ENCODE measurements at regions not wholly inside any gene's neighbourhood (a gene's known extent, or its start where the extent isn't known, plus 50 kb on each side); places are given as distances from the start of the nearest gene placed in this dataset.

DNA sequence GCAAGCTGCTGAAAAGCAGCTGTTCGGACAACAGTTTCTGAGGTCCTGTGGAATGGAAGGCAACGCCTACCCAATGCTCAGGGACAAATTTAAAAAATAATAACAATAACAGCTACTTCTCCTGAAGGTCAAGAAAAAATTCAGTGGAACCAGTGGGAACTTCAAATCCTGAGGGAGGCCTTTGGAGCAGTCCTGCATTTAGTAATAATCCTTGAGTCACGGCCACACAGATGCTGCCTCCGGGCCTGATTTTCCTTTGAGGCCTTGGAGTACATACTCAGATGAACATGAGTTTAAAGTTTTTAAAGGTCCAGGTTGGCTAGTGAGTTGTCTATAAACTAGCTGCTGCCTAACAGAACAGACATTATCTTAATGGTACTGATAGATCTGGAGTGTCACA, 268.0 kb downstream of the MSRB3 start:
- Histone ChIP-seq H3K27me3 (ENCODE audit: low read depth) (no peaks in the 10 kb centered on the region), H3K27ac (replicated peaks) (peak overlapping the region; percentile 44), H3K4me3 (no peak overlapping the region), H3K4me1 (peaks cover 7% of the 10 kb centered on the region), H3K9me3 (replicated peaks) (no peaks in the 10 kb centered on the region), H3K36me3 (no peaks in the 10 kb centered on the region)
- TF ChIP-seq, protein P1, sequence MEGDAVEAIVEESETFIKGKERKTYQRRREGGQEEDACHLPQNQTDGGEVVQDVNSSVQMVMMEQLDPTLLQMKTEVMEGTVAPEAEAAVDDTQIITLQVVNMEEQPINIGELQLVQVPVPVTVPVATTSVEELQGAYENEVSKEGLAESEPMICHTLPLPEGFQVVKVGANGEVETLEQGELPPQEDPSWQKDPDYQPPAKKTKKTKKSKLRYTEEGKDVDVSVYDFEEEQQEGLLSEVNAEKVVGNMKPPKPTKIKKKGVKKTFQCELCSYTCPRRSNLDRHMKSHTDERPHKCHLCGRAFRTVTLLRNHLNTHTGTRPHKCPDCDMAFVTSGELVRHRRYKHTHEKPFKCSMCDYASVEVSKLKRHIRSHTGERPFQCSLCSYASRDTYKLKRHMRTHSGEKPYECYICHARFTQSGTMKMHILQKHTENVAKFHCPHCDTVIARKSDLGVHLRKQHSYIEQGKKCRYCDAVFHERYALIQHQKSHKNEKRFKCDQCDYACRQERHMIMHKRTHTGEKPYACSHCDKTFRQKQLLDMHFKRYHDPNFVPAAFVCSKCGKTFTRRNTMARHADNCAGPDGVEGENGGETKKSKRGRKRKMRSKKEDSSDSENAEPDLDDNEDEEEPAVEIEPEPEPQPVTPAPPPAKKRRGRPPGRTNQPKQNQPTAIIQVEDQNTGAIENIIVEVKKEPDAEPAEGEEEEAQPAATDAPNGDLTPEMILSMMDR (IDR thresholded peaks at IDR 0.05; ENCODE audit: borderline replicate concordance) = no peak
- DNase-seq = no peak
- intact Hi-C loops (cut with micrococcal nuclease) = no loop called here

DNA sequence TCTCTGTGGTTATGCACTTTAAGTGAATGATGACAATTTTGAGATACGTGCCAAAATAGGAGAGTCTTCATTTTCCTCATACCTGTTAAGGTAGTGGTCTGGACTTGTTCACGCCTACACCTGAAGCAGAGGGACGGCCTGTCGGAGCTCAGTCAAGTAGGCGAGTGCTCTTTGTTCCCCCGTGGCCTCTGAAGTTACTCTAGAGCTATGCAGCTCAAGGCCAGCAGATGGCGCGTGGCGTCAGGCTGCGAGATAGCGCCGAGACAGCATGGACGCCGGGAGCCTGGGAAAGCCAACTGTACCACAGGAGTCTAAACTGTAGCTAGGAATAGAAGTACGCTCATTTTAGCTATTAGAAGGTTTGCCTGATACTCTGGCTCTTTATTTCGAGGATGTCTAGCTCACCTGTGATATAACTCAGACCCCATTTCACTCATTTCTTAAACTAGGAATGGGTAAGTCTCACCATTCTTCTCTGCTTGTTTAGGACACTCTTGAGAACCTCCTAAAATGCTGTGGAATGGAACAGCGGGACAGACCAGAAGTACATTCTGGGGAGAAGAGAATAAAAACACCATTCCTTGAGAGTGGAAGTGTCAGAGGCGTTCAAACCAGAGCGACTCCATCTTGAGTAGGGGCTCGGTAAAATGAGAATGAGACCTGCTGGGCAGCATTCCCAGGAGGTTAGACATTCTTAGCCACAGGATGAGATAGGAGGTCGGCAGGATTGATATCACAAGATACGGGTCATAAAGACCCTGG, 267.4 kb upstream of the HMGA2 start:
- TF ChIP-seq, protein P1 (IDR thresholded peaks at IDR 0.05; ENCODE audit: borderline replicate concordance) = peak; percentile 97
- no peak overlapping the region for H3K27ac ChIP-seq (replicated peaks)
- intact Hi-C loops (cut with micrococcal nuclease) = no loop called here
- no peaks in the 10 kb centered on the region for H3K4me1 ChIP-seq
- H3K9me3 ChIP-seq (replicated peaks) = no peaks in the 10 kb centered on the region
- H3K36me3 ChIP-seq = no peaks in the 10 kb centered on the region
- H3K4me3 ChIP-seq = no peak overlapping the region
- DNase-seq = peak; percentile 81
- H3K27me3 ChIP-seq (ENCODE audit: low read depth) = peaks cover 15% of the 10 kb centered on the region

DNA sequence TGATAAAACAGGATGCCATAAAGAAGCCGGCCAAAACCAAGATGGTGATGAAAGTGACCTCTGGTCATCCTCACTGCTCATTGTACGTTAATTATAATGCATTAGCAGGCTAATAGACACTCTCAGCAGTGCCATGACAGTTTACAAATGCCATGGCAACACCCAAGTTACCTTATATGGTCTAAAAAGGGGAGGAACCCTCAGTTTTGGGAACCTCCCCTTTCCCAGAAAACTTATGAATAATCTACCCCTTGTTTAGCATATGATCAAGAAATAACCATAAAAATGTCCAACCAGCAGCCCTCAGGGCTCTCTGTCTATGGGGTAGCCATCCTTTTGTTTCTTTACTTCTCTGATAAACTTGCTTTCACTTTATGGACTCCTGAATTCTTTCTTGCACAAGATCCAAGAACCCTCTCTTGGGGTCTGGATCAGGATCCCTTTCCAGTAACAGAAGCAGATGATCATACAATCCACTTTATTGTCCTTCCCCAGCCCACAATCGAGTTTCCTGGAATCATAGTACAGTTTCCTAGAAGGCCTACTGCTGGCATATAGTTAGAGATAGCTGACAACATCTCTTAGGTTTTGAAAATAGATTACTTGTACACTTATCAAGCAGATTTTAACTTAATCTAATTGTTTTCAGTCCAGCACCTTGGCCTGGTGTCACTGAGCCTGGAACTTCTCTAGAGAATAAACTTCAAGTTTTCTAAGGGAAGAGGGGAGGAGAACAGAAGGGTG, 266.7 kb upstream of the HMGA2 start:
- TF ChIP-seq, protein P1 (IDR thresholded peaks at IDR 0.05; ENCODE audit: borderline replicate concordance) = no peak
- H3K9me3 ChIP-seq (replicated peaks) = no peaks in the 10 kb centered on the region
- intact Hi-C loops (cut with micrococcal nuclease) = no loop called here

DNA sequence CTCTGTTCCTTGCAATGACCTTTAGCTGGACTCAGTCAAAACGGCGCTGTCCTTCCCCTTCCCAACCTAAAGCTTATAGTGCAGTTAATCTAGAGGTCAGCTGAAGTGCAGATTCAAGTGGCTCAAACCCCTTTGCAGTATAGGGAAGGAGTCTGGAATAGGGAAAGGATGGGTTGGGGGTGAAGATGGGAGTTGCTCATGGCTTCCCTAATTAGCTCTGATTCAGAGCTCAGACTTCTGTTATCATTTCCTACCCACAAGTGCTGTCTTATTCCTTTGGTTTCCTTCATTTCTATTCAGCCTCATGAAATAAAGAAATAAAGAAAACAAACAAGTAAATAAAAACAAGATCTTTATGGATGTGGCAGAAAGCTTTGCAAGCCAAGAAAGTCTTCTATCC, 264.0 kb upstream of the HMGA2 start:
- intact Hi-C loops (cut with micrococcal nuclease) = loop anchor here (10.0 kb wide), 1 partner anchor 535 kb away; no protein-coding TSS in a partner anchor
- peaks cover 20% of the 10 kb centered on the region for H3K27me3 ChIP-seq (ENCODE audit: low read depth)
- no peaks in the 10 kb centered on the region for H3K4me1 ChIP-seq
- no peak overlapping the region for H3K4me3 ChIP-seq
- no peak for DNase-seq
- no peaks in the 10 kb centered on the region for H3K36me3 ChIP-seq
- H3K27ac ChIP-seq (replicated peaks) = no peak overlapping the region
- no peaks in the 10 kb centered on the region for H3K9me3 ChIP-seq (replicated peaks)
- TF ChIP-seq, protein P1 (IDR thresholded peaks at IDR 0.05; ENCODE audit: borderline replicate concordance) = no peak

More for the DNA sequence above, 266.7 kb upstream of the HMGA2 start:
- no peak for DNase-seq
- H3K4me1 ChIP-seq = no peaks in the 10 kb centered on the region
- H3K27me3 ChIP-seq (ENCODE audit: low read depth) = peaks cover 21% of the 10 kb centered on the region
- no peak overlapping the region for H3K27ac ChIP-seq (replicated peaks)
- H3K4me3 ChIP-seq = no peak overlapping the region
- no peaks in the 10 kb centered on the region for H3K36me3 ChIP-seq

DNA sequence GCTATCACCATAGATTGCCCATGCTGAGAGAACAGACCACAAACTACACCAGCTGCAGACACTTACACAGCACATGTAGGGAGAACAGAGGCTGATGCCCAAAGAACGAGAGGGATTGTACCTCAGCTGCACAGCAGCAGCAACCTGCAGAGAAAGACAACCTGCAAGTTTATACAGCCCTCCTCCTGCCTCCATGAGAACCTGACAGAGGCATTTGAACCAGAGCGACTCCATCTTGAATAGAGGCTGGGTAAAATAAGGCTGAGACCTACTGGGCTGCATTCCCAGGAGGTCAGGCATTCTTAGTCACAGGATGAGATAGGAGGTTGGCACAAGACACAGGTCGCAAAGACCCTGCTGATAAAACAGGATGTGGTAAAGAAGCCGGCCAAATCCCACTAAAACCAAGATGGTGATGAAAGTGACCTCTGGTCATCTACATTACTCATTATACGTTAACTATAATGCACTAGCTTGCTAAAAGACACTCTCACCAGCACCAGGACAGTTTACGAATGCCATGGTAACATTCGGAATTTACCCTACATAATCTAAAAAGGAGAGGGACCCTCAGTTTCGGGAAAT, 262.4 kb upstream of the HMGA2 start:
- H3K36me3 ChIP-seq = no peaks in the 10 kb centered on the region
- TF ChIP-seq, protein P1 (IDR thresholded peaks at IDR 0.05; ENCODE audit: borderline replicate concordance) = no peak
- no peak overlapping the region for H3K27ac ChIP-seq (replicated peaks)
- DNase-seq = no peak
- no peak overlapping the region for H3K4me3 ChIP-seq
- intact Hi-C loops (cut with micrococcal nuclease) = loop anchor here (10.0 kb wide), 1 partner anchor 533 kb away; no protein-coding TSS in a partner anchor
- H3K9me3 ChIP-seq (replicated peaks) = no peaks in the 10 kb centered on the region
- peaks cover 8% of the 10 kb centered on the region for H3K27me3 ChIP-seq (ENCODE audit: low read depth)
- peaks cover 12% of the 10 kb centered on the region for H3K4me1 ChIP-seq

Measured in left ventricle myocardium inferior (tissue), 1 donor.